ENCODE measurements at regions not wholly inside any gene's neighbourhood (a gene's known extent, or its start where the extent isn't known, plus 50 kb on each side); places are given as distances from the start of the nearest gene placed in this dataset.
"Not testable (repeated sequence)": the region's sequence is repeated elsewhere in the genome, so short reads cannot be mapped to it uniquely, and the experiment has no call there.

GRCh38 chr3:160047876-160048275, 59.2 kb downstream of the IL12A start:
- DNase-seq (ENCODE audit: low read depth in 2 of 2), result no peak

GRCh38 chr3:160049038-160049437, 60.4 kb downstream of the IL12A start:
- H3K4me3 ChIP-seq (replicated peaks in 1 of 2; ENCODE audit: low read depth in 2 of 2, low read length in 2 of 2), result no peak overlapping the region
- TF ChIP-seq CTCF (IDR thresholded peaks at IDR 0.05; ENCODE audit: low read depth, low read length), result no peak
- no peak for DNase-seq (ENCODE audit: low read depth in 2 of 2)

More at GRCh38 chr3:160047876-160048275, 59.2 kb downstream of the IL12A start:
- H3K4me3 ChIP-seq (replicated peaks in 1 of 2; ENCODE audit: low read depth in 2 of 2, low read length in 2 of 2), result no peak overlapping the region
- no peak for TF ChIP-seq CTCF (IDR thresholded peaks at IDR 0.05; ENCODE audit: low read depth, low read length)

- TF ChIP-seq CTCF (IDR thresholded peaks at IDR 0.05; ENCODE audit: low read depth, low read length), result no peak
- DNase-seq (ENCODE audit: low read depth in 2 of 2), result no peak
- H3K4me3 ChIP-seq (replicated peaks in 1 of 2; ENCODE audit: low read depth in 2 of 2, low read length in 2 of 2), result no peak overlapping the region
Observed at GRCh38 chr3:160049565-160049964, 60.9 kb downstream of the IL12A start.

GRCh38 chr3:160049988-160050387, 61.4 kb downstream of the IL12A start:
- TF ChIP-seq CTCF (IDR thresholded peaks at IDR 0.05; ENCODE audit: low read depth, low read length), result no peak
- H3K4me3 ChIP-seq (replicated peaks in 1 of 2; ENCODE audit: low read depth in 2 of 2, low read length in 2 of 2), result no peak overlapping the region
- DNase-seq (ENCODE audit: low read depth in 2 of 2), result no peak

GRCh38 chr3:160052385-160053047, 63.9 kb downstream of the IL12A start:
- DNase-seq (ENCODE audit: low read depth in 2 of 2), result peak in 1 of 2 donors; percentile 58
- TF ChIP-seq CTCF (IDR thresholded peaks at IDR 0.05; ENCODE audit: low read depth, low read length), result no peak
- no peak overlapping the region for H3K4me3 ChIP-seq (replicated peaks in 1 of 2; ENCODE audit: low read depth in 2 of 2, low read length in 2 of 2)

- no peak overlapping the region for H3K4me3 ChIP-seq (replicated peaks in 1 of 2; ENCODE audit: low read depth in 2 of 2, low read length in 2 of 2)
- no peak for TF ChIP-seq CTCF (IDR thresholded peaks at IDR 0.05; ENCODE audit: low read depth, low read length)
Observed at GRCh38 chr3:160053048-160053391, 64.4 kb downstream of the IL12A start.

GRCh38 chr3:160054862-160055261, 66.2 kb downstream of the IL12A start:
- not testable (repeated sequence) for H3K4me3 ChIP-seq (replicated peaks in 1 of 2; ENCODE audit: low read depth in 2 of 2, low read length in 2 of 2); DNase-seq (ENCODE audit: low read depth in 2 of 2)

More at GRCh38 chr3:160053048-160053391, 64.4 kb downstream of the IL12A start:
- no peak for DNase-seq (ENCODE audit: low read depth in 2 of 2)

Measured in cardiac fibroblast (primary cell).